HT1080 (cell line): ENCODE measurements at regions not wholly inside any gene's neighbourhood (a gene's known extent, or its start where the extent isn't known, plus 50 kb on each side); places are given as distances from the start of the nearest gene placed in this dataset.
A peak's percentile ranks its signal among the peaks of the same experiment; 100 is the strongest.

Source experiments
- DNase-seq: peaks from one replicate; pipeline ENCODE4 v3.0.0-alpha.2; 2015; ENCODE audit warnings: low read depth

DNA sequence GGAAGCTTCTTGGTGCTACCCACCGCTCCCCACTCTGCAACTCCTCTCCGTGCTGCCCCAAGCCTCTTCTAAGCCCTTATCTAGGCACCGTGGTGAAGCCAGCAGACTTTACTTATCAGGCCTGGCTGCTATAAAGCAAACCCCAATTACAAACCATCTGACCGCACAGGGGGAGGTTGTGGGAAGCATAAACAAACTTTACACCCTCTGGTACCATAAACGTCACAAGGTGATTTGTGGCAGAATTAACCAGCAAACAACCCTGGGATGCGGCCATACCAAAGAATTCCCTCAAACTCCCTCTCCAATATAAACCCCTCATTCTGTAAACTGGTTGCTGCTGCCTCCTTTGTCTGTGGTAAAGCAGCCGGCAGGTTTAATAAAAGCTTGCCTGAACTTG, 55.2 kb downstream of the MAGEC2 start:
- no peak for DNase-seq

DNA sequence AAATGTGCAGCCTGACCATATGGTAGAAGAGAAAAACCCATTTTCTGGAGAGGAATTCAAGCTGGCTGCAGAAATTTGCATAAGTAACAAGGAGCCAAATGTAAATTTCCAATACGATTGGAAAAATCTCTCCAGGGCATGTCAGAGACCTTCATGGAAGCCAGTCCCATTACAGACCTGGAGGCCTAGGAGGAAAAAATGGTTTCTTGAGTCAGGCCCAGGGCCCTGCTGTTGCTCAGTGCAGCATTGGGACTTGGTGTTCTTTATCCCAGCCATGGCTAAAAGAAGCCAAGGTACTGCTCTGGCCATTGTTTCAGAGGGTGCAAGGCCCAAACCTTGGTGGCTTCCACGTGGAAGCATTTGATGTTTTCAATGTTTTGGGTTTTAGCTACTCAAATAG, 70.6 kb downstream of the MAGEC2 start:
- DNase-seq, result no peak

DNA sequence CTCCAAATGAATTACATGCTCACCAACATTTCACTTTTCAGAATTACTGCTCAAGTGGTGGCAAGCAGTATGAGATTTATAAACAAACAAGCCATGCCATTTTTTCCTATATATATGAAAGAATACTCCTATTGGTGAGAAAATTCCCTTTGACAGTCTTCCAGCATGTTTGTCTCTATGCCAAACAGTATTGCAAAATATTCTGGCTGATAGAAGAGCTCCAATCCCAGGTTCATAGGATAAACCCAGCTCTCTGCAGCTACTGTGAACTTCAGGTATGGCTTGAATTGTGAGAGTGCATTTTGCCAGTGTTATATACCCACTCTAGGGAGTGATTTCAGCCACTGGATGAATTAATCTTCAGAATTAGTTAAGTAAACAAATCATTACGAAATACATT, 108.8 kb downstream of the MAGEC2 start:
- DNase-seq, result no peak

DNA sequence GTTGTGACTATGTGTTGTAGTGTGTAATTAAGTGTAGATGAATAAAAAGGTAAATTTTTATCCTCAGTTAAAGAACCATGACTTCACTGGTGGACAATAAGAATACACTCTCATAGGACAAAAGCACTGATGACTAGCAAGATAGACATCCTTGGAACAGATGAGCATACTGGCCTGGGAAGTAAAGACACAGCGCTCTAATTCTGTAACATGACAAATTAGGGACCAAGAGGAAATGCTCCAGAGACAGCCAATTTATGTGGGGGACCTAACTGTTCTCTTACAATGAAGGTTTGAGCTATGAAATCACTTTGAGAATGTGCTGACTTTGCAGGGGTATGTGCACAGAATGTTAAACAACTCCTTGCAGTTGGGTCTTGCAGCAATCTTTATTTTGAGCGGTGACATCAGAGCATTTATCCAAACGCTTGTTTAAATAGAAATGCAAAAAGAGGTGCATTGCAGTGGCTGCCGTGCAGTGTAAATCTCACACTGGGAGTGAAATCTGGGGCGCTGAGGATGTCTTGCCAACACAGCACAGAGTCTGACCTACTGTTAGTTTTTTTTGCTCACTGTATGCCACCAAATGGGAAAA, 109.3 kb downstream of the MAGEC2 start:
- DNase-seq, result no peak

DNA sequence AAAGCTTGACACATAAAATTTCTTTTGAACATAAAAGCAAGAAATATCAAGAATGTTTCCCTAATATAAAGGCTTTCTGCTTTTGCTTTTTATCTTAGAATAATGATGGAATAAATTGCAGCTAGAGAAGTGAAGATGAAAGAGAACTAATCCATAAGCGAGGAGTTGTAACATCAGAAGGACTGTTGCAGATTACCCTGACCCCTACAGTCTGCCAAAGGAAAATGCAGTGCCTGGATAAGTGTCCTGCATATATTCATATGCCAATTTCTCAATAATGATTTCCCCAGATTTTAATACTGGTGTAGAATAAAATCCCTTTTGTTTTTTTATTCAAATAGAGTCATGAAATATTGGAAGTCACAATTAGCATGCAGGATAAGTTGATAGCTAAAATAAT, 115.9 kb downstream of the MAGEC2 start:
- no peak for DNase-seq

DNA sequence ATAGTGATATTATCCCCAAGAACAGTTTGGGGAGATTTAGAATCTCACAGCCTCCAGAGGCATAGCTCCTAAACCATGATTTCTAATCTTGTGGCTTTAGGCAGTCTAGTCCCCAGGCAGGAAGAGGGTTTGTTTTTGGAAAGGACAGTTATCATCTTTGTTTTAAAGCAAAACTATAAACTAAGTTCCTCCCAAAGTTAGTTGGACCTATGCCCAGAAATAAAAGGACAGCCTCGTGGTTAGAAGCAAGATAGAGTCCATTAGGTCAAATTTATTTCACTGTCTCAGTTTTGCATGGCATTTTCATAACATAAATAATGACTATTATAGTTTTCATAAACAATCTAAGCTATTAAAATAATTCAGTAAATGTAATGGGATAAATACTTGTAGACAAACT, 120.5 kb downstream of the MAGEC2 start:
- DNase-seq, result no peak

DNA sequence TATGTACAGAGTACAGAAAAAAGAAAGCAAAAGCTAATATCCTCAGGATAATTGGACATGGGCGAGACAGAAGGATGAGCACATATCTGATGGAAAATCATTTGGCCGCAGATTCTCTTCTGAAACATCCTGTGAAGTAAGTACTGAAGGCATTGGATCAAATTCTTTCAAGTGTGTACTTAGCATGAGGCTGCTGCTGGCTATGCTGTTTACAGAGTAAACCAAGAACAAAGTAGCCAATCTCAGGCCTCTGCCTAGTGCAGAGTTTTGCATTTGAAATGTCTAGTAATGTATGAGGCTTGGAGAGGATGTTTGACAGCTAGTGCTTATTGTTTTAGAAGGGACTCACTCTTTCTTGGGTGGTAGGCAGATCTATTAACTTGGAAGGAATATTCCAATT, 128.5 kb downstream of the MAGEC2 start:
- no peak for DNase-seq

DNA sequence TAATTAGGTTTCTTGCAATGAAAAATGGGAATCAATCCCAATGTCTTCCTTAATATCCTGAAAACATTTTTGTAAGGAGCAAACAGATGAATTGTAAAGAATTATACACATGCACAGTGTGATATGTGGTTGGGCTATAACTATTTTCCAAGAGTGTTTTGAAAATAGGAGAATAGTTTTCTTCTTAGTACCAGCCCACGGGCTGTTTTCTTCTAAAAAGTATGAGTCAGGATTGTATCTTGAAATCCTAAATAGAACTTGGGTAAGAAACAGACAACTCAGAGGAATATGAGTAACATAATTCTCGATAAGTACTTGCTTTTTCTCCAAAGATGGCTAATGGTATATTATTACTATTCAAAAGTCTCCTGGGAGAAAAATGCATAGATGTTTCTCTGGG, 136.7 kb downstream of the MAGEC2 start:
- no peak for DNase-seq

DNA sequence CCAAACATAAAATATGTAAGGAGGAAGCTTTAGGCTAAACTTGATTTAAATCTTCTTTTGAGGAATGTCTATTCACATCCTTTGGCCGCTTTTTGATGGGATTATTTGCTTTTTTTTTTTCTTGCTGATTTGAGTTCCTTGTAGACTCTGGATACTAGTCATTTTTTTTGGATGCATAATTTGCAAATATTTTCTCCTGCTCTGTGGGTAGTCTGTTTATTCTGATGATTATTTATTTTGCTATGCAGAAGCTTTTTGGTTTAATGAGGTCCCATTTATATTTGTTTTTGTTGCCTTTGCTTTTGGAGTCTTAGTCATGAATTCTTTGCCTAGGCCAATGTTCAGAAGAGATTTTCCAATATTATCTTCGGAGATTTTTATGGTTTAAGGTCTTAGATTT, 144.9 kb downstream of the MAGEC2 start:
- no peak for DNase-seq

DNA sequence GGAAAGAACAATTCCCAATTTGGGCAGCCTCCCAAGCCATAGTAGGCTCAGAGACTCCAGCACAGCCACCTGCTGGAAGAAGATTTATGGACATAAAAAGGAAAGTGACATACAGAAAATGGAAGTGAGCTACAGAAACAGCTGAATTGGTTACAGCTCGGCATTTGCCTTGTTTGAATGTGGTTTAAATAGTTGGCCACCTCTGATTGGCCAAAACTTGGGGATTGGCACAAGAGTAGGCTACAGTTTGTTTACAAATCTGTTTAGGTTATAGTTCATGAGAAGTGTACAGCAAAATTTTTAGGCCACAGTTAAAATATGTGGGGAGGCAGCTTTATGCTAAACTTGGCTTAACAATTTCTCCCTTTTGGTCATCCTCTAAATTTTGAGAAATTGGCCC, 150.4 kb downstream of the MAGEC1 start:
- no peak for DNase-seq

DNA sequence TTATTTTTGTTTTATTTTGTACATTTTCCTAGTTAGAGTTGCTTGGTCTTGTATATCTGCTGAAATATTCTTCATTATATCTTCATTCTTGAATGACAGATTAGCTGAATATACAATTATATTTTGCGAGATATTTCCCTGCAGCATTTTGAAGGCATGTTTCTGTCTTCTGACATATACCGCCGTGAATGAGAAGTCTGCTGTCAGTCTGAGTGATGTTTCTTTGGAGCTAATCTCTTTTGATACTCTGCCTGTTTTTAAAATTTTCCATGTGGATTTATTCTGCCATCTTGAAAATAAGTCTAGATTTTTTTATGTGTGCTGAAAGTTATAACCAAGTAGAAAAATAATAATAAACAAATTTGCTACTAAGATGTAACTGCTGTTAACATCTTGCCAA, 148.5 kb downstream of the MAGEC1 start:
- DNase-seq, result no peak

DNA sequence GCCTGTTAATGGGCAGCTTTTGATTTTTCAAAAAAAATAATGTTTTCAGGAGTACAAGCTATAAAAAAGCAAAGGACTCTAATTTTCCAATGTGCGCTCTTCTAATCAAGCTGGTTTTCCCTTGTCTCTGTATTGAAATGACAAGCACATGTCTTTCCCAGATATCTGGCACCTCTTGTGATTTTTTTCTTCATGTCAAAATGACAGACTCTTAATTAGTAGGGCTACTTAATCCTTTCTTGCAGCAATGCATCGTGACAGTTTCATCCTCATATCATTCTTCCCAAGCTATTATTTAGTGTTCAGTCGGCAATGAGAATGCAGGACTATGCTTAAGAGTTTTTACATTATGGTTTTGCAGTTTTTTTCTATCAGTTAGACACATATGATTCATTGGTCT, 139.5 kb downstream of the MAGEC1 start:
- DNase-seq, result no peak

DNA sequence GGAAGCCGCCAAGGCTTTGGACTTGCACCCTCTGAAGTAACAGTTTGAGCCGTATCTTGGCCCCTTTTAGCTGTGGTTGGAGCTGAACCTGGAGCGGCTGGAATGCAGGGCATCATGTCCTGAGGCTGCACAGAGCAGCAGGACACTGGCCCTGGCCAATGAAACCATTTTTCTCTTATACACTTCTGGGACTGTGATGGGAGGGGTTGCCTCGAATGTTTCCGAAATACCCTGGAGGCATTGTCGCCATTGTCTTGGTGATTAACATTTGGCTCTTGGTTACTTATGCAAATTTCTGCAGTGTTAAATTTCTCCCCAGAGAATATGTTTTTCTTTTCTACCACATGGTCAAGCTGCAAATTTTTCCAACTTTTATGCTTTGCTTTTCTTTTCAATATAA, 137.2 kb downstream of the MAGEC1 start:
- DNase-seq, result no peak

DNA sequence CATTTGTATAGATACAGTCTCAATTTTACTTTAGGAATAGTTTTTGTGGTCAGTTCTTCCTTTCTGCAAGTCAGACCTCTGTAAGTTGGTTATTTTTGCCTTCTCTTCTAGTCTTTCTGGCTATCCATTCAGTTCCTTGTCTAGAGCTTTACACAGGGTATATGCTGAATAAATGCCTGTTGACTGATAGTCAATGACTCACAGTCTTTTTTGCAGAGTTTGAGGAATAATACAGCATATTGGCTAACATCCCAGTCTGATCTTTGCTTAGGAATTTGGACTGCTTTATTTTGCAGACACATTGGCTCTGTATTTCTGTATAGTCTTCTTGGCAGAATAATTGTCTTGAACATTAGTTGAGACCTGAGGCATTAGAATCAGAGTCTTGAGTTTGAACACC, 132.4 kb downstream of the MAGEC1 start:
- peak; percentile 30 for DNase-seq

DNA sequence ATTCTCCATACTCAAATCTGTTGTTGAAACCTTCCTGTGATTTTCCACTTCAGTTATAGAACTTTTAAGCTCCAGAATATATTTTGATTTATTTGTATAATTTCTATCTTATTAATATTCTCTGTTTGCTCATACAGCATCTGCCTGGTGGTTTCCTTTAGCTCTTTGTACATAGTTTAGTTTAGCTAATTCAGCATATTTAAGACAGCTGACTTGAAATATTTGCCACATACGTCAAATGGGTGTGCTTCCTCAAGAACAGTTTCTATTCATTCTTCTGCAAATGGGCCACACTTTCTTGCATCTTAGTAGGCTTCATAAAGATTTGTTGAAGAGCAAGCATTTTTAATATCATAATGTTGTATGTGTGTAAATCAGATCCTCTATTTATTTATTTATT, 101.8 kb downstream of the MAGEC1 start:
- DNase-seq, result no peak

DNA sequence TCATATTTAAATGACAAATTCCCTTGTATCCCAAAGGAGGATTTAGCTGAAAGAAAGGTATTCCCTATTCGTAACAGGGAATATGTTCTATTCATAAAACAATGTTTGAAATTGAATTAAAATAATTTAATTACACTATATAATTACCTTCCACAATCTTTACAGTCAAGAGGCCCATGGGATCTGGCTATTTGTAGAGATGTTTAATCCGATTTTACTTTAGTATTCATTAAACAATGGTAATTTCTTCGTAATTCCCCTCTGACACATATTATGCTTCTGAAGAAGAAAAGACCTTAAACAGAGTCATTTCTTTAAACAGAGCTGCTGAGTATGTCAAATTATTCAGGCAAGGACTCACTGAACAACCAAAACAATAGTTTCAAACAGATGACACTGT, 98.8 kb downstream of the MAGEC1 start:
- DNase-seq, result no peak

DNA sequence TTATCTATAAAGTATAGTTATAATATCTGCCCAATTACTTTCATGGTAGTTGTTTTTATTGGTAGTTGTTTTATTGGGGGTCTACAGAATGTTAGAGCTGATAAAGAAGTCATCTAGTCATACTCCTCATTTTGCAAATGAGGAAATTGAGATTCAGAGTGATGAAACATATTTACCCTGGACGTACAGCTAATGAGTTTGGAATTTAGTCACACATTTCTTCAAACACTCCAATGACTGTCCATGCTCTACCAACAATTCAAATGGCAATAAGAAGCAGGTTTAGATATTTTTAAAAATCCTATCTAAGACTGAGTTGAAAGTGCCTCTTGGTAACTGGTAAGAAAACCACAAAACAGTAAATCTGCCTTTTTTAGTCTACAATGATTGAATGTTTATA, 98.2 kb downstream of the MAGEC1 start:
- DNase-seq, result peak; percentile 1

DNA sequence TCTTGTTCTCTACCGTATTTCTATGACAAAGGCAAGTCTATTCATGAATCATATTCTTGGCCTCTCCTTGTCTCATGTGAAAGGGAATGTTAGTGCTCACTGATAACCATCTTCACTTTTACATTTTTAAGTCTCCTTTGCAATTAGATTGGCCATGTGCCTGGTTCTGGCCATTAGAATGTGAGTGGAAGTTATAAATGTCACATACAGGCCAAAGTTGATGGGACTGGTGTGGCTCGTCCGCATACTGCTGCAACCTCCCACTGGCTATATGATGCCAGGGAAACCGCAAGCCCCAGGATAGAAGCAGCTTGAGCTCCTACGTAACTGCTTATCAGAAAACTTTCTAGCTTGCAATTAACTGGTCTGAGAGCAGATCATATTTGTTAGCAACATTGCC, 86.1 kb downstream of the MAGEC1 start:
- peak; percentile 0 for DNase-seq

DNA sequence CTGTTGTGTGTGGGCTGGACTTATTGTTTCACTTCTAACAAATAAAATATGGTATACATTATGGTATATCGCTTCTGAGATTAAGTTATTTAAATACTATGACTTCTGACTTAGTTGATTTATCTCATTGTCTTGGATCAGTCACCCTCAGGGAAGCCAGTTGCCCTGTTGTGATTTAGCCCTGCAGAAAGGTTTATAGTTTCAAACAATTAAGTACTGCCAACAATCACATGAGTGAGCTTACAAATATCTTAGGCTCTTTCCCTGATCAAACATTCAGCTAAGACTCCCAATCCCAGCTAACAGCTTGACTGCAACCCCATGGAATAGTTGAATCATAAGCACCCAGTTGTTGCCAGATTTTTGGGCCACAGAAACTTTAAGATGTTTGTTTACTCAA, 85.4 kb downstream of the MAGEC1 start:
- no peak for DNase-seq

DNA sequence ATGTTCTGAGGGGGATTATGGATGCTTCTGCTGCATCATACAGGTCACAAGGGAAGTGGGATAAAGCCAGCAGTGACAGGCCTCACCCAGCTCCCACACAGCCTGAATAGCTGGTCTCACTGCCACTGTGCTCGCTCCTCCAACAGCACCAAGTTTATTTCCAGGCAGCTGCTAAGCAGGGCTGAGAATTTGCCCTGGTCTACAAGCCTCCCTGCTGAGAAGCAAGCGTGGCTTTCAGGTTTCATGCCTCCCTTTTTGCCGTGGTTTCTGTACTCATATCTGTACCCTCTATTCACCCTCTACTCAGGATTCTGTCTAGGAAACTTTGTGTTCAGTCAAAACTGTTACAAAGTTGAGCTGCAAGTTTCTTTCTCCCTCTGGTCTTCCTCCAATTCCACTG, 78.6 kb downstream of the MAGEC1 start:
- DNase-seq, result no peak

DNA sequence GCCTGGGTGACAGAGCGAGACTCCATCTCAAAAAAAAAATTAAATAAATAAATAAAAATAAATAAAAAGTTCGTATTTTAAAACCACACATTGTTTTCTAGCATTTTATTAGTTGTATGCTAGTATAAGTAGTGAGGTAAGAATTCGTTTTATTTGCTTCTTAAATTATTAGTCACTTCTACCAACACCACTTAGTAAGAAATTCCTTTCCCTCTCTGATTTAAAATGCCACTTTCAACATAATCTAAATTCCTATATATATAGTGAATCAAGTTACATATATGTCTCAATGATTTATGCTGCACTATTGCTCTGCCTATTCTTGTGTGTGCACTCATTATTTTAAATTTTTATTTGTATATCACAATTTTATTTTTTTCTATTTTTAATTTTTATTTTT, 72.1 kb downstream of the MAGEC1 start:
- DNase-seq, result no peak

DNA sequence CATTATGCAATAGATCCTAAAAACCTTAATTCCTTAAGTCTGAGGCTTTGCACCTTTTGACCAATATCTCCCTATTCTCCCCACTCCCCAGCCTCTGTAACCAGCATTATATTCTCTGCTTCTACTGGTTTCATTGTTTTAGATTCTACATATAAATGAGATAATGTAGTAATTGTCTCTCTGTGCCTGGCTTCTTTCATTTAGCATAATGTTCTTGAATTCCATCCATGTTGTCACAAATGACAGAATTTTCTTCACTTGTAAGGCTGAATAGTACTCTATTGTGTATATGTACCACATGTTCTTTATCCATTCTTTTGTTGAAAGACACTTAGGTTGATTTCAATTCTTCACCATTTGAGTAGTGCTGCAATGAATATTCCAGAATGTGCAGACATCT, 66.0 kb downstream of the MAGEC1 start:
- DNase-seq, result no peak

DNA sequence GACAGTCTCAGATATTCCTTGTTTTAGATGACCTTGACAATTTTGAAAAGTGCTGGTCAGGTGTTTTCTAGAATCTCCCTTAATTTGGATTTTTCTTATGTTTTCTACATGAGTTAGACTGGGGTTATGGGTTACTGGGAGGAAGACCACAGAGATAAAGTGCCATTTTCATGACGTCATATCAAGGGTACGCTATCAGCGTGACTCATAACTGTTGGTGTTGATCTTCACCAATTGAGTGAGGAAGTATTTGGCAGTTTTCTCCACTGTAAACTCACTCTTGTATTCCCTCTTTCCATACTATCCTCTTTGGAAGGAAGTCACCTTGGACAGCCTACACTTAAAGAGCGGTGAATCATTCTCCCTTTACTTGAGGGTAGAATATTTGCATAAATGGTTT, 56.9 kb downstream of the MAGEC1 start:
- no peak for DNase-seq
